ENCODE measurements at regions not wholly inside any gene's neighbourhood (a gene's known extent, or its start where the extent isn't known, plus 50 kb on each side); places are given as distances from the start of the nearest gene placed in this dataset.
A peak's percentile ranks its signal among the peaks of the same experiment; 100 is the strongest.

DNA sequence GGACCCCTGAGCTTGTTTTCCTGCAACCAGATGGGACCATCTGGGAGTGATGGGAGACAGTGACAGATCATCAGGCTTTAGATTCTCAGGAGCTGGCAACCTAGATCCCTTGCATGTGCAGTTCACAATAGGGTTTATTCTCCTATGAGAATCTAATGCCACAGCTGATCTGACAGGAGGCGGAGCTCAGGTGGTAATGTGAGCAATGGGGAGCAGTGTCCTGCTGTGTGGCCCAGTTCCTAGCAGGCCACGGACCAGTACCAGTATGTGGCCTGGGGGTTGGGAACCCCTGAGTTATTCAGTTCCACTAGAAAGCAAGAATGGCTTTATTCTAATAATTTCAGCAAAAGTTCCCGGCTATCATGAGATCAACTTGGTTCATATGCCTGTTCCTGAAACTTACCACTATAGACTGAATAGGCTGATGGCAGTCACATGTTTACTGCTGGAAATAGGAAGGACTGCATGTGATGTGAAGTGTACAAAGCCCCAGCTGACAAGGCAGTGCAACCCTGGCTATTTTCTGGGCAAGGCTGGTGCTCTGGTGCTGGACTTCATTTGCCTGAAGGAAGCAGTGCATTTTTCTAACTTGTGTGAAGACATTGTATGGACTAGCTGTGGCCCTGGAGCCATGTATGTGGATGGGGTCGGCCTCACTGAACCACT lies 107.2 kb downstream of the SPRY1 start:
- Histone ChIP-seq H3K4me2 (ENCODE audit: low read length) (no peak overlapping the region), H3K9ac (ENCODE audit: low read length) (no peak overlapping the region), H3K36me3 (ENCODE audit: insufficient read depth, low read length) (no peaks in the 10 kb centered on the region), H3K27me3 (ENCODE audit: insufficient read depth, low read depth, low read length) (peaks cover 8% of the 10 kb centered on the region), H4K20me1 (ENCODE audit: insufficient read depth) (no peaks in the 10 kb centered on the region), H3K9me2 (ENCODE audit: insufficient read depth, low read length) (no peaks in the 10 kb centered on the region), H3K79me2 (replicated peaks; ENCODE audit: insufficient read depth, low read length) (no peaks in the 10 kb centered on the region), H3K4me3 (ENCODE audit: low read length) (no peak overlapping the region), H3F3A (ENCODE audit: insufficient read depth, low read length, poor library complexity, severe bottlenecking) (no peaks in the 10 kb centered on the region), H3K9me3 (ENCODE audit: low read length) (no peaks in the 10 kb centered on the region), H3K27ac (ENCODE audit: low read length) (no peak overlapping the region), H2AFZ (ENCODE audit: low read depth, low read length) (no peak overlapping the region)
- TF ChIP-seq RAD21 (conservative IDR thresholded peaks at IDR 0.05) (no peak), MXI1 (conservative IDR thresholded peaks at IDR 0.05; ENCODE audit: poor library complexity, severe bottlenecking) (no peak), POLR2AphosphoS5 (IDR thresholded peaks at IDR 0.05) (no peak)
- TF ChIP-seq, protein P1, sequence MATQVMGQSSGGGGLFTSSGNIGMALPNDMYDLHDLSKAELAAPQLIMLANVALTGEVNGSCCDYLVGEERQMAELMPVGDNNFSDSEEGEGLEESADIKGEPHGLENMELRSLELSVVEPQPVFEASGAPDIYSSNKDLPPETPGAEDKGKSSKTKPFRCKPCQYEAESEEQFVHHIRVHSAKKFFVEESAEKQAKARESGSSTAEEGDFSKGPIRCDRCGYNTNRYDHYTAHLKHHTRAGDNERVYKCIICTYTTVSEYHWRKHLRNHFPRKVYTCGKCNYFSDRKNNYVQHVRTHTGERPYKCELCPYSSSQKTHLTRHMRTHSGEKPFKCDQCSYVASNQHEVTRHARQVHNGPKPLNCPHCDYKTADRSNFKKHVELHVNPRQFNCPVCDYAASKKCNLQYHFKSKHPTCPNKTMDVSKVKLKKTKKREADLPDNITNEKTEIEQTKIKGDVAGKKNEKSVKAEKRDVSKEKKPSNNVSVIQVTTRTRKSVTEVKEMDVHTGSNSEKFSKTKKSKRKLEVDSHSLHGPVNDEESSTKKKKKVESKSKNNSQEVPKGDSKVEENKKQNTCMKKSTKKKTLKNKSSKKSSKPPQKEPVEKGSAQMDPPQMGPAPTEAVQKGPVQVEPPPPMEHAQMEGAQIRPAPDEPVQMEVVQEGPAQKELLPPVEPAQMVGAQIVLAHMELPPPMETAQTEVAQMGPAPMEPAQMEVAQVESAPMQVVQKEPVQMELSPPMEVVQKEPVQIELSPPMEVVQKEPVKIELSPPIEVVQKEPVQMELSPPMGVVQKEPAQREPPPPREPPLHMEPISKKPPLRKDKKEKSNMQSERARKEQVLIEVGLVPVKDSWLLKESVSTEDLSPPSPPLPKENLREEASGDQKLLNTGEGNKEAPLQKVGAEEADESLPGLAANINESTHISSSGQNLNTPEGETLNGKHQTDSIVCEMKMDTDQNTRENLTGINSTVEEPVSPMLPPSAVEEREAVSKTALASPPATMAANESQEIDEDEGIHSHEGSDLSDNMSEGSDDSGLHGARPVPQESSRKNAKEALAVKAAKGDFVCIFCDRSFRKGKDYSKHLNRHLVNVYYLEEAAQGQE (IDR thresholded peaks at IDR 0.05; ENCODE audit: borderline replicate concordance), result no peak
- TF ChIP-seq, protein P2, sequence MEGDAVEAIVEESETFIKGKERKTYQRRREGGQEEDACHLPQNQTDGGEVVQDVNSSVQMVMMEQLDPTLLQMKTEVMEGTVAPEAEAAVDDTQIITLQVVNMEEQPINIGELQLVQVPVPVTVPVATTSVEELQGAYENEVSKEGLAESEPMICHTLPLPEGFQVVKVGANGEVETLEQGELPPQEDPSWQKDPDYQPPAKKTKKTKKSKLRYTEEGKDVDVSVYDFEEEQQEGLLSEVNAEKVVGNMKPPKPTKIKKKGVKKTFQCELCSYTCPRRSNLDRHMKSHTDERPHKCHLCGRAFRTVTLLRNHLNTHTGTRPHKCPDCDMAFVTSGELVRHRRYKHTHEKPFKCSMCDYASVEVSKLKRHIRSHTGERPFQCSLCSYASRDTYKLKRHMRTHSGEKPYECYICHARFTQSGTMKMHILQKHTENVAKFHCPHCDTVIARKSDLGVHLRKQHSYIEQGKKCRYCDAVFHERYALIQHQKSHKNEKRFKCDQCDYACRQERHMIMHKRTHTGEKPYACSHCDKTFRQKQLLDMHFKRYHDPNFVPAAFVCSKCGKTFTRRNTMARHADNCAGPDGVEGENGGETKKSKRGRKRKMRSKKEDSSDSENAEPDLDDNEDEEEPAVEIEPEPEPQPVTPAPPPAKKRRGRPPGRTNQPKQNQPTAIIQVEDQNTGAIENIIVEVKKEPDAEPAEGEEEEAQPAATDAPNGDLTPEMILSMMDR (IDR thresholded peaks at IDR 0.05; ENCODE audit: poor library complexity, severe bottlenecking), result no peak

DNA sequence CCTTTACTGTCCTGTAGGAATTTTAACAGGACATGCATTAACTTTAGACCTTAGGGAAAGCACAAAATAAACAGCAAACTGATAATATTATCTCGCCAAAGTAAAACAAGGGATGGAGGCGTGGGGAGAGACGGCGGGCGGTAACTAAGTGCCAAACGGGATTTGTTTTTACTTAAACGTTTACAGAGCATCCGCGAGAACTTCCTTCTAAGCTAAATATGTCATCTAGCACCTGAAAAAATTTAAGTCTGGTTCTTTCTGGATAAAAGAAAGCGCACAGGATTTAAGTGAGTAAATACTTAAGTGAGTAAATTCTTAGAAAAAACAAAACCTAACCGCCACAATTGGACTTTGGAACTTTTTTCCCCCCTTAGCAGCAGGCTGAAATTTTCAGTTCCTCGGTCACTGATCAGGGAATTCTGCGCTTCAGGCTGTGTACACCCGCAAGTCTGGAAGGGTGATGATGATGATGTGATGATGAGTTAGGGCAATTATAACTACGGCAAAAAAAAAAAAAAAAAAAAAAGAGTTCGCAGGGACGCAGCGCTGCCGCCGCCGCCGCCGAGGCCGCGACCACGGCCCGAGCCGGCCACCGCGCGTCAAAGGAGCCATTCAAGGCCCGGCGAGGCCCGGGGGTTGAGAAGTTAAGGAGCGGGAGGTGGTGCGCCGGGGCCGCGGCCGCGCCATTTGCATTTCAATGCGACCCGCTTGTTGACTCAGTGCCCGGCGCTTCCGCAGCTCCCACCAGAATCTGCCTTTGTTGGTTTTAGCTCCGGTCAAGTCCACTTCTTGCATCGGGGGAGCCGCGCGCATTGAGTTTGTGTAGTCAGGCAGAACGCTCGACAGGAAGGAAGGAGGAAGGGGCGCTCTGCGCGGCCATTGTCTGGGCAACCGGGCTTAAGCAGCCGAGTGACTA lies 108.8 kb downstream of the SPRY1 start:
- no peaks in the 10 kb centered on the region for H4K20me1 ChIP-seq (ENCODE audit: insufficient read depth)
- peaks cover 8% of the 10 kb centered on the region for H3K27me3 ChIP-seq (ENCODE audit: insufficient read depth, low read depth, low read length)
- H3K4me2 ChIP-seq (ENCODE audit: low read length), result peak overlapping the region; percentile 26
- H3K9ac ChIP-seq (ENCODE audit: low read length), result peak overlapping the region; percentile 67
- no peaks in the 10 kb centered on the region for H3K9me3 ChIP-seq (ENCODE audit: low read length)
- H2AFZ ChIP-seq (ENCODE audit: low read depth, low read length), result peak overlapping the region; percentile 63
- no peaks in the 10 kb centered on the region for H3F3A ChIP-seq (ENCODE audit: insufficient read depth, low read length, poor library complexity, severe bottlenecking)
- TF ChIP-seq, protein P1 (IDR thresholded peaks at IDR 0.05; ENCODE audit: borderline replicate concordance), result no peak
- peak; percentile 28 for TF ChIP-seq MXI1 (conservative IDR thresholded peaks at IDR 0.05; ENCODE audit: poor library complexity, severe bottlenecking)
- peak; percentile 25 for TF ChIP-seq SMC3 (conservative IDR thresholded peaks at IDR 0.05; ENCODE audit: poor library complexity)
- TF ChIP-seq, protein P2 (IDR thresholded peaks at IDR 0.05; ENCODE audit: poor library complexity, severe bottlenecking), result no peak
- TF ChIP-seq POLR2AphosphoS5 (IDR thresholded peaks at IDR 0.05), result no peak
- TF ChIP-seq EZH2 (IDR thresholded peaks at IDR 0.05; ENCODE audit: borderline replicate concordance, insufficient read depth, low read length, poor library complexity, severe bottlenecking), result no peak
- no peak for TF ChIP-seq EP300 (conservative IDR thresholded peaks at IDR 0.05; ENCODE audit: poor library complexity, severe bottlenecking)
- peak; percentile 18 for TF ChIP-seq RAD21 (conservative IDR thresholded peaks at IDR 0.05)
- TF ChIP-seq TAF1 (IDR thresholded peaks at IDR 0.05; ENCODE audit: low read depth), result no peak
- H3K36me3 ChIP-seq (ENCODE audit: insufficient read depth, low read length), result no peaks in the 10 kb centered on the region
- H3K27ac ChIP-seq (ENCODE audit: low read length), result peak overlapping the region; percentile 23
- no peaks in the 10 kb centered on the region for H3K9me2 ChIP-seq (ENCODE audit: insufficient read depth, low read length)
- H3K4me3 ChIP-seq (ENCODE audit: low read length), result peak overlapping the region; percentile 79
- H3K79me2 ChIP-seq (replicated peaks; ENCODE audit: insufficient read depth, low read length), result no peaks in the 10 kb centered on the region

Data from neural cell (in vitro differentiated cells).